SK-N-SH treated with all-trans-retinoic acid at 6 μM for 48 hours (cell line): ENCODE measurements at regions not wholly inside any gene's neighbourhood (a gene's known extent, or its start where the extent isn't known, plus 50 kb on each side); places are given as distances from the start of the nearest gene placed in this dataset.

Experiments
- BACH2 ChIP-seq: fragments of 250-450 bp; sonication (Bioruptor Pico); IDR thresholded peaks from 2 replicates; pipeline ENCODE4 v1.9.0; 2021; ENCODE audit warnings: mild to moderate bottlenecking, borderline replicate concordance
- CSDC2 ChIP-seq: fragments of 250-450 bp; sonication (Bioruptor Pico); IDR thresholded peaks from 2 replicates; pipeline ENCODE4 v1.5.0; 2020; ENCODE audit warnings: mild to moderate bottlenecking, moderate library complexity
- OSR1 ChIP-seq: fragments of 250-450 bp; sonication (Bioruptor Pico); IDR thresholded peaks from 2 replicates; pipeline ENCODE4 v1.8.0; 2022; ENCODE audit warnings: moderate library complexity, mild to moderate bottlenecking, inconsistent platforms
- POU6F1 ChIP-seq: fragments of 250-450 bp; sonication (Bioruptor Pico); IDR thresholded peaks from 2 replicates; pipeline ENCODE4 v1.8.0; 2021; ENCODE audit warnings: low read depth, mild to moderate bottlenecking, moderate library complexity, borderline replicate concordance
- TSHZ2 ChIP-seq: fragments of 250-450 bp; sonication (Bioruptor Pico); IDR thresholded peaks from 2 replicates; pipeline ENCODE4 v1.5.0; 2020; ENCODE audit warnings: mild to moderate bottlenecking, moderate library complexity
- ZFP3 ChIP-seq: fragments of 250-450 bp; sonication (Bioruptor Pico); IDR thresholded peaks from 2 replicates; pipeline ENCODE4 v1.5.0; 2020; ENCODE audit warnings: mild to moderate bottlenecking, moderate library complexity
- ZFP30 ChIP-seq: fragments of 450-650 bp; formaldehyde crosslinking; IDR thresholded peaks from 2 replicates; pipeline ENCODE4 v1.5.0; 2022; ENCODE audit warnings: mild to moderate bottlenecking, moderate library complexity
- ZNF8 ChIP-seq: fragments of 450-650 bp; formaldehyde crosslinking; IDR thresholded peaks from 2 replicates; pipeline ENCODE4 v1.5.0; 2020; ENCODE audit warnings: mild to moderate bottlenecking, moderate library complexity

- TF ChIP-seq OSR1 (CRISPR knock-in tag), result no peak
- TF ChIP-seq POU6F1 (CRISPR knock-in tag), result no peak
- TF ChIP-seq TSHZ2 (CRISPR knock-in tag), result no peak
- no peak for TF ChIP-seq ZFP30 (CRISPR knock-in tag)
- no peak for TF ChIP-seq ZFP3 (CRISPR knock-in tag)
- no peak for TF ChIP-seq ZNF8
- TF ChIP-seq BACH2 (CRISPR knock-in tag), result no peak
- no peak for TF ChIP-seq CSDC2 (CRISPR knock-in tag)
These were observed 301.9 kb upstream of the KCNJ16 start for GRCh38 chr17:69773081-69773480.
